ENCODE measurements at regions not wholly inside any gene's neighbourhood (a gene's known extent, or its start where the extent isn't known, plus 50 kb on each side); places are given as distances from the start of the nearest gene placed in this dataset.

DNA sequence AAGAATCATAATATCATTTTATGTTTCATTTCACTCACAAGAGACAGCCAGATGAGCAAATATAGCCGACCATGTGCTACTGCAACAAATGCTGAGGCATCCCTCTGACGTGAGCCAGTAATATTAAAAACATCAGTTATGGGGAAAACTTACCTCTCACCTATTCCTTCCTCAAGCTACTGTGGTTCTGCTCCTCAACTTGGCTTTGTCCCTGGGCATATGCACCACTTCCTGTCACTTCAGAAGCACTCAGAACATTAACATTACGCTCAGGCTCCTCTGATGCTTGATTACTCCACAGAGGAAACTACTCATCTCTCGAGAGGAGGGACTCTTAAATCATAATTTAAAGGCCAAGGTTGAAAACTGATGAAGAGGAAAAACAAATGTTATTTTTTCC, 457.0 kb upstream of the ALCAM start:
- TF ChIP-seq, protein P1, sequence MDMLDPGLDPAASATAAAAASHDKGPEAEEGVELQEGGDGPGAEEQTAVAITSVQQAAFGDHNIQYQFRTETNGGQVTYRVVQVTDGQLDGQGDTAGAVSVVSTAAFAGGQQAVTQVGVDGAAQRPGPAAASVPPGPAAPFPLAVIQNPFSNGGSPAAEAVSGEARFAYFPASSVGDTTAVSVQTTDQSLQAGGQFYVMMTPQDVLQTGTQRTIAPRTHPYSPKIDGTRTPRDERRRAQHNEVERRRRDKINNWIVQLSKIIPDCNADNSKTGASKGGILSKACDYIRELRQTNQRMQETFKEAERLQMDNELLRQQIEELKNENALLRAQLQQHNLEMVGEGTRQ (IDR thresholded peaks at IDR 0.05), result no peak
- no peak for TF ChIP-seq RAD21 (conservative IDR thresholded peaks at IDR 0.05 in 1 of 2, IDR thresholded peaks at IDR 0.05 in 1 of 2)
- TF ChIP-seq, protein P2, sequence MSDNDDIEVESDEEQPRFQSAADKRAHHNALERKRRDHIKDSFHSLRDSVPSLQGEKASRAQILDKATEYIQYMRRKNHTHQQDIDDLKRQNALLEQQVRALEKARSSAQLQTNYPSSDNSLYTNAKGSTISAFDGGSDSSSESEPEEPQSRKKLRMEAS (IDR thresholded peaks at IDR 0.05), result no peak
- no peak for TF ChIP-seq POLR2A (IDR thresholded peaks at IDR 0.05; ENCODE audit: low read length)
- TF ChIP-seq, protein P3, sequence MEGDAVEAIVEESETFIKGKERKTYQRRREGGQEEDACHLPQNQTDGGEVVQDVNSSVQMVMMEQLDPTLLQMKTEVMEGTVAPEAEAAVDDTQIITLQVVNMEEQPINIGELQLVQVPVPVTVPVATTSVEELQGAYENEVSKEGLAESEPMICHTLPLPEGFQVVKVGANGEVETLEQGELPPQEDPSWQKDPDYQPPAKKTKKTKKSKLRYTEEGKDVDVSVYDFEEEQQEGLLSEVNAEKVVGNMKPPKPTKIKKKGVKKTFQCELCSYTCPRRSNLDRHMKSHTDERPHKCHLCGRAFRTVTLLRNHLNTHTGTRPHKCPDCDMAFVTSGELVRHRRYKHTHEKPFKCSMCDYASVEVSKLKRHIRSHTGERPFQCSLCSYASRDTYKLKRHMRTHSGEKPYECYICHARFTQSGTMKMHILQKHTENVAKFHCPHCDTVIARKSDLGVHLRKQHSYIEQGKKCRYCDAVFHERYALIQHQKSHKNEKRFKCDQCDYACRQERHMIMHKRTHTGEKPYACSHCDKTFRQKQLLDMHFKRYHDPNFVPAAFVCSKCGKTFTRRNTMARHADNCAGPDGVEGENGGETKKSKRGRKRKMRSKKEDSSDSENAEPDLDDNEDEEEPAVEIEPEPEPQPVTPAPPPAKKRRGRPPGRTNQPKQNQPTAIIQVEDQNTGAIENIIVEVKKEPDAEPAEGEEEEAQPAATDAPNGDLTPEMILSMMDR (IDR thresholded peaks at IDR 0.05), result no peak
- no peak for TF ChIP-seq ESRRA (IDR thresholded peaks at IDR 0.05; ENCODE audit: borderline replicate concordance, low read length)
- TF ChIP-seq JUNB (IDR thresholded peaks at IDR 0.05), result no peak
- no peak for TF ChIP-seq RNF2 (IDR thresholded peaks at IDR 0.05; ENCODE audit: borderline replicate concordance, low read depth)

Data from A549 (cell line).